ENCODE measurements at regions not wholly inside any gene's neighbourhood (a gene's known extent, or its start where the extent isn't known, plus 50 kb on each side); places are given as distances from the start of the nearest gene placed in this dataset.

- TF ChIP-seq GATA3 (IDR thresholded peaks at IDR 0.05; ENCODE audit: low read depth, low read length): no peak
- TF ChIP-seq GATA2 (IDR thresholded peaks at IDR 0.05; ENCODE audit: low read depth, low read length): no peak
These were observed 297.3 kb upstream of the THBS1 start for GRCh38 chr15:39283531-39283930.

GRCh38 chr15:39285071-39285470 lies 295.8 kb upstream of the THBS1 start:
- TF ChIP-seq GATA2 (IDR thresholded peaks at IDR 0.05; ENCODE audit: low read depth, low read length) (no peak), GATA3 (IDR thresholded peaks at IDR 0.05; ENCODE audit: low read depth, low read length) (no peak)

- TF ChIP-seq GATA2 (IDR thresholded peaks at IDR 0.05; ENCODE audit: low read depth, low read length) (no peak), GATA3 (IDR thresholded peaks at IDR 0.05; ENCODE audit: low read depth, low read length) (no peak)
These were observed 295.2 kb upstream of the THBS1 start for GRCh38 chr15:39285663-39286062.

GRCh38 chr15:39286706-39287105 lies 294.2 kb upstream of the THBS1 start:
- TF ChIP-seq GATA3 (IDR thresholded peaks at IDR 0.05; ENCODE audit: low read depth, low read length): no peak
- no peak for TF ChIP-seq GATA2 (IDR thresholded peaks at IDR 0.05; ENCODE audit: low read depth, low read length)

GRCh38 chr15:39287322-39288195 lies 293.3 kb upstream of the THBS1 start:
- no peak for TF ChIP-seq GATA2 (IDR thresholded peaks at IDR 0.05; ENCODE audit: low read depth, low read length)
- no peak for TF ChIP-seq GATA3 (IDR thresholded peaks at IDR 0.05; ENCODE audit: low read depth, low read length)

GRCh38 chr15:39290711-39291435 lies 290.0 kb upstream of the THBS1 start:
- no peak for TF ChIP-seq GATA2 (IDR thresholded peaks at IDR 0.05; ENCODE audit: low read depth, low read length)
- no peak for TF ChIP-seq GATA3 (IDR thresholded peaks at IDR 0.05; ENCODE audit: low read depth, low read length)

GRCh38 chr15:39291690-39292089 lies 289.2 kb upstream of the THBS1 start:
- TF ChIP-seq GATA3 (IDR thresholded peaks at IDR 0.05; ENCODE audit: low read depth, low read length) (no peak), GATA2 (IDR thresholded peaks at IDR 0.05; ENCODE audit: low read depth, low read length) (no peak)

- no peak for TF ChIP-seq GATA3 (IDR thresholded peaks at IDR 0.05; ENCODE audit: low read depth, low read length)
- TF ChIP-seq GATA2 (IDR thresholded peaks at IDR 0.05; ENCODE audit: low read depth, low read length): no peak
These were observed 283.9 kb upstream of the THBS1 start for GRCh38 chr15:39296955-39297354.

- TF ChIP-seq GATA3 (IDR thresholded peaks at IDR 0.05; ENCODE audit: low read depth, low read length) (no peak), GATA2 (IDR thresholded peaks at IDR 0.05; ENCODE audit: low read depth, low read length) (no peak)
These were observed 282.5 kb upstream of the THBS1 start for GRCh38 chr15:39298271-39298962.

GRCh38 chr15:39299486-39300267 lies 281.2 kb upstream of the THBS1 start:
- TF ChIP-seq GATA3 (IDR thresholded peaks at IDR 0.05; ENCODE audit: low read depth, low read length): no peak
- TF ChIP-seq GATA2 (IDR thresholded peaks at IDR 0.05; ENCODE audit: low read depth, low read length): no peak

GRCh38 chr15:39300451-39301153 lies 280.3 kb upstream of the THBS1 start:
- TF ChIP-seq GATA2 (IDR thresholded peaks at IDR 0.05; ENCODE audit: low read depth, low read length) (no peak), GATA3 (IDR thresholded peaks at IDR 0.05; ENCODE audit: low read depth, low read length) (no peak)

- no peak for TF ChIP-seq GATA2 (IDR thresholded peaks at IDR 0.05; ENCODE audit: low read depth, low read length)
- no peak for TF ChIP-seq GATA3 (IDR thresholded peaks at IDR 0.05; ENCODE audit: low read depth, low read length)
These were observed 279.3 kb upstream of the THBS1 start for GRCh38 chr15:39301589-39301999.

GRCh38 chr15:39302936-39303335 lies 277.9 kb upstream of the THBS1 start:
- TF ChIP-seq GATA3 (IDR thresholded peaks at IDR 0.05; ENCODE audit: low read depth, low read length) (no peak), GATA2 (IDR thresholded peaks at IDR 0.05; ENCODE audit: low read depth, low read length) (no peak)

Data from SH-SY5Y (cell line).